Pons (tissue), 1 donor: ENCODE measurements at regions not wholly inside any gene's neighbourhood (a gene's known extent, or its start where the extent isn't known, plus 50 kb on each side); places are given as distances from the start of the nearest gene placed in this dataset.
"Not testable (repeated sequence)": the region's sequence is repeated elsewhere in the genome, so short reads cannot be mapped to it uniquely, and the experiment has no call there.

Experiments
- DNase-seq: peaks from one replicate; pipeline ENCODE4 v3.0.0-alpha.2; 2016; ENCODE audit warnings: low spot score

- no peak for DNase-seq
Observed at GRCh38 chr21:35465741-35466140, 416.6 kb upstream of the RUNX1 start.

- no peak for DNase-seq
Observed at GRCh38 chr21:35461700-35462099, 412.6 kb upstream of the RUNX1 start.

GRCh38 chr21:35460441-35460840 is 411.3 kb upstream of the RUNX1 start:
- DNase-seq, result no peak

- DNase-seq, result no peak
Observed at GRCh38 chr21:35458405-35458804, 409.3 kb upstream of the RUNX1 start.

- DNase-seq, result no peak
Observed at GRCh38 chr21:35457097-35457804, 408.1 kb upstream of the RUNX1 start.

- no peak for DNase-seq
Observed at GRCh38 chr21:35451276-35451675, 402.2 kb upstream of the RUNX1 start.

GRCh38 chr21:35450830-35451229 is 401.7 kb upstream of the RUNX1 start:
- DNase-seq, result no peak

- DNase-seq, result no peak
Observed at GRCh38 chr21:35449846-35450245, 400.7 kb upstream of the RUNX1 start.

GRCh38 chr21:35448876-35449599 is 399.9 kb upstream of the RUNX1 start:
- no peak for DNase-seq

- no peak for DNase-seq
Observed at GRCh38 chr21:35444391-35444790, 395.3 kb upstream of the RUNX1 start.

GRCh38 chr21:35441868-35442582 is 392.9 kb upstream of the RUNX1 start:
- no peak for DNase-seq

GRCh38 chr21:35438643-35439404 is 389.7 kb upstream of the RUNX1 start:
- DNase-seq, result no peak

- DNase-seq, result no peak
Observed at GRCh38 chr21:35437941-35438340, 388.8 kb upstream of the RUNX1 start.

- DNase-seq, result no peak
Observed at GRCh38 chr21:35436899-35437298, 387.8 kb upstream of the RUNX1 start.

- DNase-seq, result not testable (repeated sequence)
Observed at GRCh38 chr21:35432601-35433000, 383.5 kb upstream of the RUNX1 start.

GRCh38 chr21:35430260-35430659 is 381.2 kb upstream of the RUNX1 start:
- DNase-seq, result no peak

- DNase-seq, result no peak
Observed at GRCh38 chr21:35428937-35429336, 379.8 kb upstream of the RUNX1 start.

- DNase-seq, result peak; percentile 28
Observed at GRCh38 chr21:35428489-35428888, 379.4 kb upstream of the RUNX1 start.

GRCh38 chr21:35428001-35428320 is 378.9 kb upstream of the RUNX1 start:
- no peak for DNase-seq

GRCh38 chr21:35427320-35428000 is 378.4 kb upstream of the RUNX1 start:
- DNase-seq, result no peak

- DNase-seq, result no peak
Observed at GRCh38 chr21:35426897-35427296, 377.8 kb upstream of the RUNX1 start.

- no peak for DNase-seq
Observed at GRCh38 chr21:35426469-35426868, 377.4 kb upstream of the RUNX1 start.
